Left ventricle myocardium inferior (tissue), 1 donor: ENCODE measurements at regions not wholly inside any gene's neighbourhood (a gene's known extent, or its start where the extent isn't known, plus 50 kb on each side); places are given as distances from the start of the nearest gene placed in this dataset.

Experiments
- DNase-seq: peaks from one replicate; pipeline ENCODE4 v3.0.0-alpha.2; 2020
- H3K27ac ChIP-seq: fragments of 200-600 bp; replicated peaks from 2 replicates; pipeline ENCODE4 v1.8.0; 2021
- H3K27me3 ChIP-seq: fragments of 200-600 bp; 2 replicates; pipeline ENCODE4 v1.8.0; 2021; ENCODE audit warnings: low read depth
- H3K36me3 ChIP-seq: fragments of 200-600 bp; 2 replicates; pipeline ENCODE4 v1.8.0; 2021
- H3K4me1 ChIP-seq: fragments of 200-600 bp; 2 replicates; pipeline ENCODE4 v1.8.0; 2021
- H3K4me3 ChIP-seq: fragments of 200-600 bp; 2 replicates; pipeline ENCODE4 v1.8.0; 2021; ENCODE audit warnings: mild to moderate bottlenecking, moderate library complexity
- H3K9me3 ChIP-seq: fragments of 200-600 bp; replicated peaks from 2 replicates; pipeline ENCODE4 v1.8.0; 2021
- intact Hi-C: fragments of 100-400 bp; cut with micrococcal nuclease; formaldehyde crosslinking; loops from one replicate; pipeline ENCODE4 v1.11.0; 2022
- TF ChIP-seq, protein P1 (sequence below): fragments of 200-600 bp; IDR thresholded peaks from 2 replicates; pipeline ENCODE4 v1.8.0; 2021; ENCODE audit warnings: antibody characterized with exemption, mild to moderate bottlenecking, borderline replicate concordance
- donor health status: DM: no; HTN: yes; CAD: no; lungs with severe emphysema.

DNA sequence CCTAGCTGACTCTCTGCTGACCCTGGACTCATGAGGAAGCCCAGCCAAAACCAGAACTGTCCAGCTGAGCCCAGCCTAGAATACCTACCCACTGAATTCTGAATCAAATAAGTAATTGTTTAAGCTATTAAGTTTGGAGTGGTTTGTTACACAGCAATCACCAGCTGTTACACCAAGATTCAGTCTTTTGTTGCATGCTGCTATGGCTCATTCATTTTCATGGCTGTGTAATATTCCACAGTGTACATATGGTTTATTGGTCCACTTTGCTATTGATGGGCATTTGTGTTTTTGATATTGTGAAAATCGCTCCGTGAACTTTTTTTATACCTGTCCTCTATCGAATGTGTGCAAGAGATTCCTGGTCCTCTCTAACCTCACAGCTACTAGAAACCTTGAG is 156.4 kb downstream of the FGF18 start:
- TF ChIP-seq, protein P1, sequence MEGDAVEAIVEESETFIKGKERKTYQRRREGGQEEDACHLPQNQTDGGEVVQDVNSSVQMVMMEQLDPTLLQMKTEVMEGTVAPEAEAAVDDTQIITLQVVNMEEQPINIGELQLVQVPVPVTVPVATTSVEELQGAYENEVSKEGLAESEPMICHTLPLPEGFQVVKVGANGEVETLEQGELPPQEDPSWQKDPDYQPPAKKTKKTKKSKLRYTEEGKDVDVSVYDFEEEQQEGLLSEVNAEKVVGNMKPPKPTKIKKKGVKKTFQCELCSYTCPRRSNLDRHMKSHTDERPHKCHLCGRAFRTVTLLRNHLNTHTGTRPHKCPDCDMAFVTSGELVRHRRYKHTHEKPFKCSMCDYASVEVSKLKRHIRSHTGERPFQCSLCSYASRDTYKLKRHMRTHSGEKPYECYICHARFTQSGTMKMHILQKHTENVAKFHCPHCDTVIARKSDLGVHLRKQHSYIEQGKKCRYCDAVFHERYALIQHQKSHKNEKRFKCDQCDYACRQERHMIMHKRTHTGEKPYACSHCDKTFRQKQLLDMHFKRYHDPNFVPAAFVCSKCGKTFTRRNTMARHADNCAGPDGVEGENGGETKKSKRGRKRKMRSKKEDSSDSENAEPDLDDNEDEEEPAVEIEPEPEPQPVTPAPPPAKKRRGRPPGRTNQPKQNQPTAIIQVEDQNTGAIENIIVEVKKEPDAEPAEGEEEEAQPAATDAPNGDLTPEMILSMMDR: no peak
- DNase-seq: no peak
- peaks cover 55% of the 10 kb centered on the region for H3K4me1 ChIP-seq
- H3K27ac ChIP-seq: no peak overlapping the region
- H3K4me3 ChIP-seq: no peak overlapping the region
- intact Hi-C loops: no loop called here
- H3K36me3 ChIP-seq: no peaks in the 10 kb centered on the region
- H3K27me3 ChIP-seq: no peaks in the 10 kb centered on the region
- H3K9me3 ChIP-seq: peaks cover 9% of the 10 kb centered on the region

DNA sequence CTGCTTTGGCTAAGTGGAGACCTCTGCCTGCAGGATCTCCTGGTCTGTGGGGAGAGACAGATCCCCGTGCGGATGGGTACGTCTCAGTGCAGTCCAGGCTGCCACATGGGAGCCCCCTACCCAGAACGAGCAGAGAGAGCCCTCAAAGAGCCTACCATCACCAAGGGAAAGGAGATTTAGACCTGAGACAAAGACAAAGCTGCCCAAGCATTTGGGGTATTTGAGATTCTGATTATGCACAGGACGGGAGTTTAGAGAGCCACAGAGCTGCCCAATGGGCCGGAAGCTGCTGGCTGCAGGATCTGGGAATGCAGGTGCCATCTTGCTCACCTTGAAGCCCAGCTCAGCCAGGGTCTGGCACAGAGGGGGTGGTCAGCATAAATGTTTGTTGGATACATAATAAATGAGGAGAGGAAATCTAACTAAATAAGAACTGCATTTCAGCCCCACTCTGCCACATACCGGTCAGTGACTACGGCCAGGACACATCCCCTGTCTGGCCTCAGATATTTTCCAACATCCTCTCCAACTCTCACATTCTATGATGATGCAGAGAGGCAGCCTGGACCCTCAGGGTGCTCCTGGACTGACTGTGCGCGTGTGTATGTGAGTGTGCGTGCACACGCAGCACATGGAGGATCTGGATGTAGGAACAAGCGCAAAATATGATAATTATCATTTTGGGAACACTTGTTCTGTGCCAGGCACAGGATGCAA is 157.8 kb downstream of the FGF18 start:
- no peak for DNase-seq
- intact Hi-C loops: no loop called here
- Histone ChIP-seq H3K4me1 (peaks cover 56% of the 10 kb centered on the region), H3K36me3 (no peaks in the 10 kb centered on the region), H3K9me3 (peaks cover 5% of the 10 kb centered on the region), H3K27ac (peak overlapping the region; percentile 82), H3K4me3 (no peak overlapping the region), H3K27me3 (no peaks in the 10 kb centered on the region)
- TF ChIP-seq, protein P1: no peak

DNA sequence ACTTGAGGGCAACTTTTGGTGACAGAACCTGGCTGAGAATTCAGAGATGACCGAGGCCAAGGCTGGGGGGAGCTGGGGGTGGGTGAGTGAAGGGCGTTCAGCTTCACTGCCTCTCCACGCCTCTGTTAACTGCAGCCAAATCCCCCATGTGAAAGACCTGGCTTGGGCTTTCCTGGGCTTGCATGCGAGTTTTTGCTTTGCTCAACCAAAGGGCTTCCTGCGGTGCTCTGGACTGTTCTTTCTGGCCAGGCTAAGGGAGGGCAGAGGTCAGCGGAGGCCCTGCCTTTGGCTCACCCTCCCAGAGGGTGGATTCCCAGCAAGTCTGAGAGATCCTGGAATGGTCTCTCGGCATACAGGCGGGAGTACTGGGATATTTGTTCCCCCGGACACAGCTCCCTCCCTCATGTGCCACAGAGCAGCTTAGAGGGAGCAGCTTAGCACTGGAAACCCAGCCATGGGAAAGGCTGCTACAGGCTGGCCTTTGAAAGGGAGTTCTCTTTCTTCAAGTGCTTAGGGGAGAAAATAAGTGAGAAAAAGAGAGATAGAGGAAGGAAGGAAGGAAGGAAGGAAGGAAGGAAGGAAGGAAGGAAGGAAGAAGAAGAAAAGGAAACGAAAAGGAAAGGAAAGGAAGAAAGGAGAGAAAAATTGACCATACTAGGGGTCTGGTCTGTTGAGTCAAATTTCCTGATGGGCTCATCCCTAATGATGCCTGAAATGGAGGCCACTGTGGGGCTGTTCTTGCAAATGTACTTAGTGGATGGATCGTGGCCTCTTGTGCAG is 158.8 kb downstream of the FGF18 start:
- intact Hi-C loops: no loop called here
- no peaks in the 10 kb centered on the region for H3K36me3 ChIP-seq
- H3K9me3 ChIP-seq: peaks cover 5% of the 10 kb centered on the region
- H3K4me3 ChIP-seq: no peak overlapping the region
- TF ChIP-seq, protein P1: no peak
- peaks cover 51% of the 10 kb centered on the region for H3K4me1 ChIP-seq
- H3K27ac ChIP-seq: peak overlapping the region; percentile 82
- no peaks in the 10 kb centered on the region for H3K27me3 ChIP-seq
- peak; percentile 61 for DNase-seq

DNA sequence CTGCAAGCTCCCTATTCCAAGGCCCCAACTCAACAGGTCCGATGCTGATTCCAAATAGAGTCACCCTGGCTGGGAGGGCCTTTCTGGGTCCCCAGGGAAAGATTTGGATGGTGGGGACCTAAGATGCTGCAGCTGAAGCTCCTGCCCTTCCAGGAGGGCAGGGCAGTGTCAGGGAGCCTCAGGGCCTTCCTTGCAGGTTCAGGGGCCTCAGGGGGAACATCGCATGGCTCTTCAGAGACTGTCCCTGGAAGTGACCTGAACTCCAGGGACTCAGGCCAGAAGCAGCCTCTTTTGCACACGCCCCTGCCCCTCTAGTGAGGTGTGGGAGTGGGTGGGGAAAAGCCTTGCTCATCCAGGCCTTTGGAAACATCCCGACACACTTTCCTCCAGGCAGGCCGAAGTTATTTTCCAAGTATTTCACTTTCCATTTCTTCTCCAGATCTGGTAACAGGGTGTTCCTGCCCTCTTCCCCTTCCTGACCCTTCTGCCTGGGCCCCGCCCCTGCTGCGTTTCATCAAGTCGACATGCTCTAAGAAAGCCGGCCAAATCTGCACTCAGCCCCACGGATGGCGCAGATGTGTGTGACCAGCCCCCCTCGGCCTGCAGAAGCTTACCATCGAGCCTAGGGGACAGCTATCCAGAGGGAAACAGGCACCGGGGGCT is 159.5 kb downstream of the FGF18 start:
- Histone ChIP-seq H3K36me3 (no peaks in the 10 kb centered on the region), H3K27me3 (no peaks in the 10 kb centered on the region), H3K9me3 (peaks cover 5% of the 10 kb centered on the region), H3K4me1 (peaks cover 44% of the 10 kb centered on the region), H3K27ac (peak overlapping the region; percentile 82), H3K4me3 (peak overlapping the region; percentile 9)
- TF ChIP-seq, protein P1: no peak
- peak; percentile 79 for DNase-seq
- intact Hi-C loops: no loop called here

DNA sequence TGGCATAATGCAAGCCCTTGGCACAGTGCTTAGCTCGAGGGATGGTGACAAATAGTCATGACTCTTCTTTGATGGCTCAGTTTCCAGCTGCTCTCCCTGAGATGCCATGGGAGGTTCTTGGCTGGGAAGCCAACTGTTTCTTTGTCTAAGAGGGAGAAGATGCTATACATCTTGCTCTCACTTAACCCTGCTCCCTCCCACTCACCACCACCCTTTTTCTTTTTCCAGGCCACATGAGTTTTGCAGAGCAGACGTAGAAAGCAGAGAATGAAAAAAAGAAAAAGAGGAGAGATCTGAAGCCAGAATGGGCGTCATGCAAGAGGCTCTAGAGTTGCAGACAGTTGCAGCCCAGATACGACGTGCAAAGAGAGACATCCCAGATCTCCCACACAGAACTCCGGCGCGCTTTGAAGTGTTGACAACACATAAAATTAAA is 160.5 kb downstream of the FGF18 start:
- Histone ChIP-seq H3K9me3 (peaks cover 5% of the 10 kb centered on the region), H3K4me3 (no peak overlapping the region), H3K27me3 (no peaks in the 10 kb centered on the region), H3K36me3 (no peaks in the 10 kb centered on the region), H3K4me1 (peaks cover 44% of the 10 kb centered on the region), H3K27ac (peak overlapping the region; percentile 82)
- intact Hi-C loops: no loop called here
- DNase-seq: peak; percentile 53
- TF ChIP-seq, protein P1: no peak
